ENCODE measurements at regions not wholly inside any gene's neighbourhood (a gene's known extent, or its start where the extent isn't known, plus 50 kb on each side); places are given as distances from the start of the nearest gene placed in this dataset.

GRCh38 chr12:93107514-93108312 lies 178.6 kb upstream of the EEA1 start:
- H3K27me3 Mint-ChIP-seq (ENCODE audit: unreplicated experiment): no peaks in the 10 kb centered on the region
- no peak for DNase-seq (ENCODE audit: low spot score)

GRCh38 chr12:93108985-93109384 lies 179.9 kb upstream of the EEA1 start:
- Mint-ChIP-seq H3K9me3 (ENCODE audit: unreplicated experiment) (no peaks in the 10 kb centered on the region), H3K4me3 (ENCODE audit: unreplicated experiment) (no peak overlapping the region), H3K36me3 (ENCODE audit: low read depth, unreplicated experiment) (no peaks in the 10 kb centered on the region), H3K27me3 (ENCODE audit: unreplicated experiment) (no peaks in the 10 kb centered on the region), H3K27ac (ENCODE audit: unreplicated experiment) (no peak overlapping the region), H3K4me1 (ENCODE audit: unreplicated experiment) (peaks cover 59% of the 10 kb centered on the region)
- no peak for DNase-seq (ENCODE audit: low spot score)
- no peak for TF ChIP-seq CTCF (IDR thresholded peaks at IDR 0.05; ENCODE audit: unreplicated experiment)

More at GRCh38 chr12:93107514-93108312, 178.6 kb upstream of the EEA1 start:
- TF ChIP-seq CTCF (IDR thresholded peaks at IDR 0.05; ENCODE audit: unreplicated experiment): no peak
- H3K27ac Mint-ChIP-seq (ENCODE audit: unreplicated experiment): no peak overlapping the region
- no peak overlapping the region for H3K4me3 Mint-ChIP-seq (ENCODE audit: unreplicated experiment)
- H3K9me3 Mint-ChIP-seq (ENCODE audit: unreplicated experiment): no peaks in the 10 kb centered on the region
- no peaks in the 10 kb centered on the region for H3K36me3 Mint-ChIP-seq (ENCODE audit: low read depth, unreplicated experiment)
- H3K4me1 Mint-ChIP-seq (ENCODE audit: unreplicated experiment): peaks cover 48% of the 10 kb centered on the region

GRCh38 chr12:93109551-93110203 lies 180.6 kb upstream of the EEA1 start:
- peaks cover 59% of the 10 kb centered on the region for H3K4me1 Mint-ChIP-seq (ENCODE audit: unreplicated experiment)
- no peak overlapping the region for H3K4me3 Mint-ChIP-seq (ENCODE audit: unreplicated experiment)
- H3K27me3 Mint-ChIP-seq (ENCODE audit: unreplicated experiment): no peaks in the 10 kb centered on the region
- no peak for TF ChIP-seq CTCF (IDR thresholded peaks at IDR 0.05; ENCODE audit: unreplicated experiment)
- no peaks in the 10 kb centered on the region for H3K36me3 Mint-ChIP-seq (ENCODE audit: low read depth, unreplicated experiment)
- H3K27ac Mint-ChIP-seq (ENCODE audit: unreplicated experiment): no peak overlapping the region
- no peaks in the 10 kb centered on the region for H3K9me3 Mint-ChIP-seq (ENCODE audit: unreplicated experiment)
- no peak for DNase-seq (ENCODE audit: low spot score)

GRCh38 chr12:93111773-93112172 lies 182.7 kb upstream of the EEA1 start:
- Mint-ChIP-seq H3K9me3 (ENCODE audit: unreplicated experiment) (no peaks in the 10 kb centered on the region), H3K4me3 (ENCODE audit: unreplicated experiment) (no peak overlapping the region), H3K27ac (ENCODE audit: unreplicated experiment) (peak overlapping the region; percentile 92), H3K27me3 (ENCODE audit: unreplicated experiment) (no peaks in the 10 kb centered on the region), H3K4me1 (ENCODE audit: unreplicated experiment) (peaks cover 68% of the 10 kb centered on the region), H3K36me3 (ENCODE audit: low read depth, unreplicated experiment) (no peaks in the 10 kb centered on the region)
- TF ChIP-seq CTCF (IDR thresholded peaks at IDR 0.05; ENCODE audit: unreplicated experiment): no peak
- DNase-seq (ENCODE audit: low spot score): peak; percentile 15

Data from endothelial cell (in vitro differentiated cells).